ENCODE measurements at regions not wholly inside any gene's neighbourhood (a gene's known extent, or its start where the extent isn't known, plus 50 kb on each side); places are given as distances from the start of the nearest gene placed in this dataset.

DNA sequence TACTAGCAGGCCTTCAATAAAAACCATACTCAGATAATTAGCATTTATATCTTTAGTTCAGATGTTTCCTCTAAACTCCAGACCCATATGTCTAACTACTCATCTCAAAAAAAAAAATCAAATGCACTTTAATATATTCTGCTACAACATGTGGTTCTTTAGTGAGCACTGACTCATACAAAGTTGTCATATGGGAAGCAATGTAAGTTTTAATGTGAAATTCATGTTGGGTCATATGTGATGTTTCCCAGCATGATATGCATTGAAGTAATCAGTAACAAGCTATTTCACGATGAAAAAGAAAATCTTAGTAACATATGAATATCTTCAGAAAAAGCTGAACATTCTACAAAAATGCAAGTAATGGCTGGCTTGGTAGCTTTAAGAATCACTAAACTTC, 859.7 kb upstream of the ADGRB3 start:
- TF ChIP-seq, protein P1, sequence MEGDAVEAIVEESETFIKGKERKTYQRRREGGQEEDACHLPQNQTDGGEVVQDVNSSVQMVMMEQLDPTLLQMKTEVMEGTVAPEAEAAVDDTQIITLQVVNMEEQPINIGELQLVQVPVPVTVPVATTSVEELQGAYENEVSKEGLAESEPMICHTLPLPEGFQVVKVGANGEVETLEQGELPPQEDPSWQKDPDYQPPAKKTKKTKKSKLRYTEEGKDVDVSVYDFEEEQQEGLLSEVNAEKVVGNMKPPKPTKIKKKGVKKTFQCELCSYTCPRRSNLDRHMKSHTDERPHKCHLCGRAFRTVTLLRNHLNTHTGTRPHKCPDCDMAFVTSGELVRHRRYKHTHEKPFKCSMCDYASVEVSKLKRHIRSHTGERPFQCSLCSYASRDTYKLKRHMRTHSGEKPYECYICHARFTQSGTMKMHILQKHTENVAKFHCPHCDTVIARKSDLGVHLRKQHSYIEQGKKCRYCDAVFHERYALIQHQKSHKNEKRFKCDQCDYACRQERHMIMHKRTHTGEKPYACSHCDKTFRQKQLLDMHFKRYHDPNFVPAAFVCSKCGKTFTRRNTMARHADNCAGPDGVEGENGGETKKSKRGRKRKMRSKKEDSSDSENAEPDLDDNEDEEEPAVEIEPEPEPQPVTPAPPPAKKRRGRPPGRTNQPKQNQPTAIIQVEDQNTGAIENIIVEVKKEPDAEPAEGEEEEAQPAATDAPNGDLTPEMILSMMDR (IDR thresholded peaks at IDR 0.05) = no peak
- TF ChIP-seq POLR2AphosphoS5 (IDR thresholded peaks at IDR 0.05; ENCODE audit: insufficient read depth in 1 of 2, low read depth in 1 of 2) = no peak
- no peak for TF ChIP-seq POLR2A (IDR thresholded peaks at IDR 0.05)

Measured in vagina (tissue), 2 donors.